ENCODE measurements at regions not wholly inside any gene's neighbourhood (a gene's known extent, or its start where the extent isn't known, plus 50 kb on each side); places are given as distances from the start of the nearest gene placed in this dataset.

GRCh38 chr7:85600395-85600794 lies 413.5 kb upstream of the SEMA3D start:
- no peaks in the 10 kb centered on the region for H3K9me3 ChIP-seq (ENCODE audit: control insufficient read depth in 1 of 2, low read length in 2 of 2)
- H3K36me3 ChIP-seq (ENCODE audit: control insufficient read depth in 1 of 2, insufficient read depth in 2 of 2, low read length in 2 of 2) = no peaks in the 10 kb centered on the region
- no peak overlapping the region for H3K9ac ChIP-seq (ENCODE audit: low read depth in 1 of 2, low read length in 2 of 2)
- H3K4me1 ChIP-seq (ENCODE audit: control insufficient read depth in 1 of 2, insufficient read depth in 2 of 2, low read length in 2 of 2) = no peaks in the 10 kb centered on the region
- H3K4me3 ChIP-seq (ENCODE audit: low read depth in 1 of 2, low read length in 2 of 2) = no peak overlapping the region
- H3K27ac ChIP-seq (ENCODE audit: low read depth, low read length) = no peak overlapping the region
- H3K27me3 ChIP-seq (ENCODE audit: control insufficient read depth in 1 of 2, insufficient read depth in 2 of 2, low read length in 2 of 2) = no peaks in the 10 kb centered on the region

DNA sequence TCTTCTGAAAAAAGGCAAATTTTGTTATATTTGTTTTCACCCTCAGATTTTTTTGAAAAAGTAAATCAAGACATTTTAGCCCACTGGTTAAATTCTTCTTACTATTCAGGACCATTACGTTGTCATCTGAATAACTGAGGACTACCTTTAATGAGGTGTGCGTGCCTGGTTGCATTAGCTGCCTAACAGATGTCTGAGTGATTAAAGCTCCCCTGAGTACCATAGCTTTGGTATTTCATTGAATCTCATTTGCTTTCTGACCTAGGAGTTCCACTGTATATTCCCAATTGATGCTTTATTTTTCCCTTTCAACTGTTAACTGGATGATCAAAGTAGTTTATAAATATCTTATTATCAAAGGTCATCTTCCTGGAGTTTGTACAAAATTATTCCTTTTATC lies 410.0 kb upstream of the SEMA3D start:
- no peaks in the 10 kb centered on the region for H3K27me3 ChIP-seq (ENCODE audit: control insufficient read depth in 1 of 2, insufficient read depth in 2 of 2, low read length in 2 of 2)
- no peaks in the 10 kb centered on the region for H3K36me3 ChIP-seq (ENCODE audit: control insufficient read depth in 1 of 2, insufficient read depth in 2 of 2, low read length in 2 of 2)
- H3K27ac ChIP-seq (ENCODE audit: low read depth, low read length) = no peak overlapping the region
- no peaks in the 10 kb centered on the region for H3K4me1 ChIP-seq (ENCODE audit: control insufficient read depth in 1 of 2, insufficient read depth in 2 of 2, low read length in 2 of 2)
- H3K9me3 ChIP-seq (ENCODE audit: control insufficient read depth in 1 of 2, low read length in 2 of 2) = no peaks in the 10 kb centered on the region
- H3K4me3 ChIP-seq (ENCODE audit: low read depth in 1 of 2, low read length in 2 of 2) = no peak overlapping the region
- H3K9ac ChIP-seq (ENCODE audit: low read depth in 1 of 2, low read length in 2 of 2) = no peak overlapping the region

GRCh38 chr7:85595750-85596178 lies 408.9 kb upstream of the SEMA3D start:
- Histone ChIP-seq H3K4me1 (ENCODE audit: control insufficient read depth in 1 of 2, insufficient read depth in 2 of 2, low read length in 2 of 2) (no peaks in the 10 kb centered on the region), H3K9ac (ENCODE audit: low read depth in 1 of 2, low read length in 2 of 2) (no peak overlapping the region), H3K4me3 (ENCODE audit: low read depth in 1 of 2, low read length in 2 of 2) (no peak overlapping the region), H3K36me3 (ENCODE audit: control insufficient read depth in 1 of 2, insufficient read depth in 2 of 2, low read length in 2 of 2) (no peaks in the 10 kb centered on the region), H3K9me3 (ENCODE audit: control insufficient read depth in 1 of 2, low read length in 2 of 2) (no peaks in the 10 kb centered on the region), H3K27me3 (ENCODE audit: control insufficient read depth in 1 of 2, insufficient read depth in 2 of 2, low read length in 2 of 2) (no peaks in the 10 kb centered on the region), H3K27ac (ENCODE audit: low read depth, low read length) (no peak overlapping the region)

GRCh38 chr7:85593355-85593754 lies 406.5 kb upstream of the SEMA3D start:
- H3K9ac ChIP-seq (ENCODE audit: low read depth in 1 of 2, low read length in 2 of 2) = no peak overlapping the region
- H3K27ac ChIP-seq (ENCODE audit: low read depth, low read length) = no peak overlapping the region
- no peak overlapping the region for H3K4me3 ChIP-seq (ENCODE audit: low read depth in 1 of 2, low read length in 2 of 2)
- H3K27me3 ChIP-seq (ENCODE audit: control insufficient read depth in 1 of 2, insufficient read depth in 2 of 2, low read length in 2 of 2) = no peaks in the 10 kb centered on the region
- no peaks in the 10 kb centered on the region for H3K4me1 ChIP-seq (ENCODE audit: control insufficient read depth in 1 of 2, insufficient read depth in 2 of 2, low read length in 2 of 2)
- H3K36me3 ChIP-seq (ENCODE audit: control insufficient read depth in 1 of 2, insufficient read depth in 2 of 2, low read length in 2 of 2) = no peaks in the 10 kb centered on the region
- H3K9me3 ChIP-seq (ENCODE audit: control insufficient read depth in 1 of 2, low read length in 2 of 2) = no peaks in the 10 kb centered on the region

DNA sequence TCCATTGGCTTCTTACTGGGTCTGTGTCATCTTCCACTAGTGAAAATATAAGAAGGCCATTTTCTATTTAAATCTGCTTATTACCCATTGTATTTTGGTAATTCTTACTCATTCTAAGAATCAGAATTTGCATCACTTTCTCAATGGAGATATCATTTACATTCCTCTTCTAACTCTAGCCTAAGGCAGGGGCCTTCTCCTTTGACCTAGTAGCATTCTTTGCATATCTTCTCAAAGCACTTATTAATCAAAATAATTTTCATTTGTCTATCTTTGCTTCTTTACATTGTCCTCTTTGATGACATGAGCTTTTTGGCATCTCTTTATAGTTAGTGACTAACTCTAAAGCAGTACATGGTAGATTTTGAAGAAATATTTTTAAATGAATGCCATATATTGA lies 400.9 kb upstream of the SEMA3D start:
- no peak overlapping the region for H3K9ac ChIP-seq (ENCODE audit: low read depth in 1 of 2, low read length in 2 of 2)
- no peak overlapping the region for H3K27ac ChIP-seq (ENCODE audit: low read depth, low read length)
- H3K4me3 ChIP-seq (ENCODE audit: low read depth in 1 of 2, low read length in 2 of 2) = no peak overlapping the region
- no peaks in the 10 kb centered on the region for H3K27me3 ChIP-seq (ENCODE audit: control insufficient read depth in 1 of 2, insufficient read depth in 2 of 2, low read length in 2 of 2)
- no peaks in the 10 kb centered on the region for H3K4me1 ChIP-seq (ENCODE audit: control insufficient read depth in 1 of 2, insufficient read depth in 2 of 2, low read length in 2 of 2)
- no peaks in the 10 kb centered on the region for H3K9me3 ChIP-seq (ENCODE audit: control insufficient read depth in 1 of 2, low read length in 2 of 2)
- H3K36me3 ChIP-seq (ENCODE audit: control insufficient read depth in 1 of 2, insufficient read depth in 2 of 2, low read length in 2 of 2) = no peaks in the 10 kb centered on the region

GRCh38 chr7:85586091-85586490 lies 399.2 kb upstream of the SEMA3D start:
- Histone ChIP-seq H3K9me3 (ENCODE audit: control insufficient read depth in 1 of 2, low read length in 2 of 2) (no peaks in the 10 kb centered on the region), H3K4me3 (ENCODE audit: low read depth in 1 of 2, low read length in 2 of 2) (no peak overlapping the region), H3K36me3 (ENCODE audit: control insufficient read depth in 1 of 2, insufficient read depth in 2 of 2, low read length in 2 of 2) (no peaks in the 10 kb centered on the region), H3K27ac (ENCODE audit: low read depth, low read length) (no peak overlapping the region), H3K4me1 (ENCODE audit: control insufficient read depth in 1 of 2, insufficient read depth in 2 of 2, low read length in 2 of 2) (no peaks in the 10 kb centered on the region), H3K9ac (ENCODE audit: low read depth in 1 of 2, low read length in 2 of 2) (no peak overlapping the region), H3K27me3 (ENCODE audit: control insufficient read depth in 1 of 2, insufficient read depth in 2 of 2, low read length in 2 of 2) (no peaks in the 10 kb centered on the region)

GRCh38 chr7:85583131-85583953 lies 396.5 kb upstream of the SEMA3D start:
- Histone ChIP-seq H3K27ac (ENCODE audit: low read depth, low read length) (no peak overlapping the region), H3K4me3 (ENCODE audit: low read depth in 1 of 2, low read length in 2 of 2) (no peak overlapping the region), H3K9ac (ENCODE audit: low read depth in 1 of 2, low read length in 2 of 2) (no peak overlapping the region), H3K4me1 (ENCODE audit: control insufficient read depth in 1 of 2, insufficient read depth in 2 of 2, low read length in 2 of 2) (no peaks in the 10 kb centered on the region), H3K36me3 (ENCODE audit: control insufficient read depth in 1 of 2, insufficient read depth in 2 of 2, low read length in 2 of 2) (no peaks in the 10 kb centered on the region), H3K27me3 (ENCODE audit: control insufficient read depth in 1 of 2, insufficient read depth in 2 of 2, low read length in 2 of 2) (no peaks in the 10 kb centered on the region), H3K9me3 (ENCODE audit: control insufficient read depth in 1 of 2, low read length in 2 of 2) (no peaks in the 10 kb centered on the region)

GRCh38 chr7:85573844-85574243 lies 387.0 kb upstream of the SEMA3D start:
- Histone ChIP-seq H3K9me3 (ENCODE audit: control insufficient read depth in 1 of 2, low read length in 2 of 2) (no peaks in the 10 kb centered on the region), H3K36me3 (ENCODE audit: control insufficient read depth in 1 of 2, insufficient read depth in 2 of 2, low read length in 2 of 2) (no peaks in the 10 kb centered on the region), H3K27me3 (ENCODE audit: control insufficient read depth in 1 of 2, insufficient read depth in 2 of 2, low read length in 2 of 2) (no peaks in the 10 kb centered on the region), H3K27ac (ENCODE audit: low read depth, low read length) (no peak overlapping the region), H3K4me3 (ENCODE audit: low read depth in 1 of 2, low read length in 2 of 2) (no peak overlapping the region), H3K9ac (ENCODE audit: low read depth in 1 of 2, low read length in 2 of 2) (no peak overlapping the region), H3K4me1 (ENCODE audit: control insufficient read depth in 1 of 2, insufficient read depth in 2 of 2, low read length in 2 of 2) (no peaks in the 10 kb centered on the region)

DNA sequence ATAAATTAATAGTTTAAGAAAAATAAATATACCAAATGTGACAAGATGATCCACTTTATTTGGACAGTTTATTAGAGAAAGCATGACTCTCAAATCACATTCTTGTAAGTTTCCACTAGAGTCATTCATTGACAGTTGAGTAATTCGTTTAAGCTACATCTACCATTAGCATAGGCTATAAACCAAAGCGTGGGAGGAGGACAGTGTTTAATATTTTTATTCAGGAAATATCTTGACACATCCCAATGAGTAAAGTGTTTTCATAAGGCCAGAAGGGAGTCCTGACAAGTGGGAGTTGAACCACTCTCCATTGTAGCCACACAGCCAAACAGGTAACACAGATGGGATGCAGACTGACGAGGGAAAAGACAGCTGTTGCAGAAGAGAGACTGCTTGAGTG lies 386.5 kb upstream of the SEMA3D start:
- no peak overlapping the region for H3K27ac ChIP-seq (ENCODE audit: low read depth, low read length)
- H3K27me3 ChIP-seq (ENCODE audit: control insufficient read depth in 1 of 2, insufficient read depth in 2 of 2, low read length in 2 of 2) = no peaks in the 10 kb centered on the region
- H3K36me3 ChIP-seq (ENCODE audit: control insufficient read depth in 1 of 2, insufficient read depth in 2 of 2, low read length in 2 of 2) = no peaks in the 10 kb centered on the region
- no peaks in the 10 kb centered on the region for H3K9me3 ChIP-seq (ENCODE audit: control insufficient read depth in 1 of 2, low read length in 2 of 2)
- no peaks in the 10 kb centered on the region for H3K4me1 ChIP-seq (ENCODE audit: control insufficient read depth in 1 of 2, insufficient read depth in 2 of 2, low read length in 2 of 2)
- H3K4me3 ChIP-seq (ENCODE audit: low read depth in 1 of 2, low read length in 2 of 2) = no peak overlapping the region
- no peak overlapping the region for H3K9ac ChIP-seq (ENCODE audit: low read depth in 1 of 2, low read length in 2 of 2)

- H3K9ac ChIP-seq (ENCODE audit: low read depth in 1 of 2, low read length in 2 of 2) = no peak overlapping the region
- H3K4me3 ChIP-seq (ENCODE audit: low read depth in 1 of 2, low read length in 2 of 2) = no peak overlapping the region
- H3K36me3 ChIP-seq (ENCODE audit: control insufficient read depth in 1 of 2, insufficient read depth in 2 of 2, low read length in 2 of 2) = no peaks in the 10 kb centered on the region
- no peaks in the 10 kb centered on the region for H3K27me3 ChIP-seq (ENCODE audit: control insufficient read depth in 1 of 2, insufficient read depth in 2 of 2, low read length in 2 of 2)
- no peak overlapping the region for H3K27ac ChIP-seq (ENCODE audit: low read depth, low read length)
- H3K9me3 ChIP-seq (ENCODE audit: control insufficient read depth in 1 of 2, low read length in 2 of 2) = no peaks in the 10 kb centered on the region
- H3K4me1 ChIP-seq (ENCODE audit: control insufficient read depth in 1 of 2, insufficient read depth in 2 of 2, low read length in 2 of 2) = no peaks in the 10 kb centered on the region
These were observed 384.0 kb upstream of the SEMA3D start for GRCh38 chr7:85570898-85571297.

All from duodenal mucosa (tissue), 2 donors.